ENCODE measurements at regions not wholly inside any gene's neighbourhood (a gene's known extent, or its start where the extent isn't known, plus 50 kb on each side); places are given as distances from the start of the nearest gene placed in this dataset.

DNA sequence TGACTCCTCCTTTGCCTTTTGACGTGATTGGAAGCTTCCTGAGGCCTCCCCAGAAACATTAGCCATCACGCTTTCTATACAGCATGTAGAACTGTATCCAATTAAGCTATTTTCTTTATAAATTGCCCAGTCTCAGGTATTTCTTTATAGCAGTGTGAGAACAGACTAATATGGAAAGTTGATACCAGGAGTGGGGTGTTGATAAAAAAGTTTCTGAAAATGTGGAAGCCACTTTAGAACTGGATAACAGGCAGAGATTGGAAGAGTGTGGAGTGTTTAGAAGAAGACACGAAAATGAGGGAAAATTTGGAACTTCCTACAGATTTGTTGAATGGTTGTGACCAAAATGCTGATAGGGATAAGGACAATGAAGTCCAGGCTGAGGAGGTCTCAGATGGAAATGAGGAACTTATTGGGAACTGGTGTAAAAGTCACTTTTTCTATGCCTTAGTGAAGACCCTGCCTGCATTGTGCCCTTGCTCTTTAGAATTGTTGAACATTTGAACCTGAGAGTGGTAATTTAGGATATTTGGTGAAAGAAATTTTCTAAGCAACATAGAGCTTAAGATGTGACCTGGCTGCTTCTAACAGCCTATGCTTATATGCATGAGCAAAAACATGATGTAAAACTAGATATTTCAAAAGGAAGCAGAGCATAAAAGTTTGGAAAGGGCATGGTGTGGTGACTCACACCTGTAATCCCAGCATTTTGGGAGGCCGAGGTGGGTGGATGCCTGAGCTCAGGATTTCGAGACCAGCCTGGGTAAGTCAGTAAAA lies 969.7 kb downstream of the DSC3 start:
- Histone ChIP-seq H3K4me3 (no peak overlapping the region), H3K27ac (no peak overlapping the region)
- DNase-seq (ENCODE audit: low spot score) = no peak
- TF ChIP-seq, protein P1, sequence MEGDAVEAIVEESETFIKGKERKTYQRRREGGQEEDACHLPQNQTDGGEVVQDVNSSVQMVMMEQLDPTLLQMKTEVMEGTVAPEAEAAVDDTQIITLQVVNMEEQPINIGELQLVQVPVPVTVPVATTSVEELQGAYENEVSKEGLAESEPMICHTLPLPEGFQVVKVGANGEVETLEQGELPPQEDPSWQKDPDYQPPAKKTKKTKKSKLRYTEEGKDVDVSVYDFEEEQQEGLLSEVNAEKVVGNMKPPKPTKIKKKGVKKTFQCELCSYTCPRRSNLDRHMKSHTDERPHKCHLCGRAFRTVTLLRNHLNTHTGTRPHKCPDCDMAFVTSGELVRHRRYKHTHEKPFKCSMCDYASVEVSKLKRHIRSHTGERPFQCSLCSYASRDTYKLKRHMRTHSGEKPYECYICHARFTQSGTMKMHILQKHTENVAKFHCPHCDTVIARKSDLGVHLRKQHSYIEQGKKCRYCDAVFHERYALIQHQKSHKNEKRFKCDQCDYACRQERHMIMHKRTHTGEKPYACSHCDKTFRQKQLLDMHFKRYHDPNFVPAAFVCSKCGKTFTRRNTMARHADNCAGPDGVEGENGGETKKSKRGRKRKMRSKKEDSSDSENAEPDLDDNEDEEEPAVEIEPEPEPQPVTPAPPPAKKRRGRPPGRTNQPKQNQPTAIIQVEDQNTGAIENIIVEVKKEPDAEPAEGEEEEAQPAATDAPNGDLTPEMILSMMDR (IDR thresholded peaks at IDR 0.05) = no peak

DNA sequence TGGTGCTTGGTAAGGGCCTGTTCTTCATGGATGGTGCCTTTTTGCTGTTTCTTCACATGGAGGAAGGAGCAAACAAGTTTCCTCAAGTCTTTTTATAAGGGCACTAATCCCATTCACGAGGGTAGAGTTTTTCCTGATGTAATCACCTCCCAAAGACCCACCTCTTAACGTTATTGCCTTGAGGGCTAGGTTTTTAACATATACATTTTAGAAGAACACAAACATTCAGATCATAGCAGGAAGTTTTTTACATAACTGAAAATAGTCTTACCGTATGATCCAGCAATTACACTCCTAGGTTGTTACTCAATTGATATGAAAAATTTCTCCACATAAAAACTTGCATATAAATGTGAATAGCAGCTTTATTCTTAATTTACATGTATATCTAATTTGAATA lies 976.3 kb downstream of the DSC3 start:
- H3K4me3 ChIP-seq = no peak overlapping the region
- H3K27ac ChIP-seq = no peak overlapping the region
- TF ChIP-seq, protein P1 (IDR thresholded peaks at IDR 0.05) = no peak
- DNase-seq (ENCODE audit: low spot score) = no peak

DNA sequence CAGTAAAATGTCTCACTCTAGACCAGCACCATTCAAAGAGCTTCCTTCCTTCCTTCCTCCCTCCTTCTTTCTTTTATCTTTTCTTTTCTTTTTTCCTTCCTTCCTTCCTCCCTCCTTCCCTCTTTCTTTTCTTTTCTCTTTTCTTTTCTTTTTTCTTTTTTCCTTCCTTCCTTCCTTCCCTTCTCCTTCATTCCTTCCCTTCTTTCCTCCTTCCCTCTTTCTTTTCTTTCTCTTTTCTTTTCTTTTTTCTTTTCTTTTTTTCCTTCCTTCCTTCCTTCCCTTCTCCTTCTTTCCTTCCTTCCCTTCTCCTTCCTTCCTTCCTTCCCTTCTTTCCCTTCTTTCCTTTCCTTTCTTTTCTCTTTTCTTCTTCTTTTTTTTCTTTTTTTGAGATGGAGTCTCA lies 985.1 kb downstream of the DSC3 start:
- TF ChIP-seq, protein P1 (IDR thresholded peaks at IDR 0.05) = no peak
- DNase-seq (ENCODE audit: low spot score) = no peak
- Histone ChIP-seq H3K4me3 (no peak overlapping the region), H3K27ac (no peak overlapping the region)

DNA sequence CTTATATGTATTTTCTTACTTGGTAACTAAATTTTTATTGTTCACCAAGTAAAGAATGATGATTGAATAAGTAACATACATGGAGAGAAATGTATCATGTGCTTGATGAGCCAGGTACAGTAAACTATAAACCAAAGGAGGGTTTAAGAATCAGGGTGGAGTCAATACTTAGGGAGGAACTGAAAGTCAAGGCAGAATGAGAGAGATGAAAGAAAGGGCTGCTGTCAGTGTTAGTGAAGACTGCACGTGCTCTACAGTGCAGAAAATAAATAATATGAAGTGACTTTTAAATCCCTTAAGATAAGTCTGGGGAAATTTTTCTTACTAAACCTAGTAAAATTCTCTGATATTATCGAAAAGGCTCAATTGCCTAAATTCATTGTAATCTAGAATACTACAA lies 986.0 kb downstream of the DSC3 start:
- TF ChIP-seq, protein P1 (IDR thresholded peaks at IDR 0.05) = no peak
- no peak overlapping the region for H3K27ac ChIP-seq
- H3K4me3 ChIP-seq = no peak overlapping the region
- no peak for DNase-seq (ENCODE audit: low spot score)

DNA sequence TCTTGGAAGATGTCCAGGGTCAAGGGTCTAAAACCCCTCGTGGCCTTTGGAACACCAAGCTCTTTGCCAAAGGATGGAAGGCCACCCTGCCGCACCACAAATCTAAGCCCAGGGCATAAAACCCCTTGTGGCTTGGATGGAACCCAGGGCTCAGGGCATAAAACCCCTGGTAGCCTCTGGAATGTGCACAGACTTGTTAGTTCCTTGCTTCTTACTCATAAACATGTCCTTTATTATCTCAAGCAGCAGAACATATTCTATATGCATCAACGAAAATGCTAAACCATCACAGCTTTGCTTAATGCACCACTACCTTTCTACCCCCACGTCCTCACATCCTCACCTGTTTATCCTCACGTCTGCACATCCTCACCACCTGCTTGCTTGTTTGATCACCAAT lies 998.0 kb downstream of the DSC3 start:
- Histone ChIP-seq H3K27ac (no peak overlapping the region), H3K4me3 (no peak overlapping the region)
- TF ChIP-seq, protein P1 (IDR thresholded peaks at IDR 0.05) = no peak
- DNase-seq (ENCODE audit: low spot score) = no peak

DNA sequence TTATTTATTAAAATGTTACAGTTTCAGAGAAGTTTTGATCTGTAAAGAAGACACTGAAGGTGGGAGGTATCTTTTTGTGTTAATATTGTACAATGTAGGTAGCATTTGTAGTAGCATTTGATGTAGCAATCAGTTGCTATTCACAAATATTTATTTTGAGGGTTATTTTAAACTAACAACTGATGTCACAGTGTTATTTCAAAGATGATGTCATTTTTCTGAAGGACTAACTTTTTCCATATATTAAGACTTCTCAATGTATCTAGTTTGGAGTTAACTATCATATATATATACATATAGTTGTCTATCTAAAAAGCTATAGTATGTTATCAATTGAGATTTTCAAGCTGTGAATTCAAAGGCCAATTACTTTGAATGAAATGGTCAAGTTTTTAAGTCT lies 1003.3 kb downstream of the DSC3 start:
- no peak overlapping the region for H3K27ac ChIP-seq
- TF ChIP-seq, protein P1 (IDR thresholded peaks at IDR 0.05) = no peak
- no peak overlapping the region for H3K4me3 ChIP-seq
- DNase-seq (ENCODE audit: low spot score) = no peak

DNA sequence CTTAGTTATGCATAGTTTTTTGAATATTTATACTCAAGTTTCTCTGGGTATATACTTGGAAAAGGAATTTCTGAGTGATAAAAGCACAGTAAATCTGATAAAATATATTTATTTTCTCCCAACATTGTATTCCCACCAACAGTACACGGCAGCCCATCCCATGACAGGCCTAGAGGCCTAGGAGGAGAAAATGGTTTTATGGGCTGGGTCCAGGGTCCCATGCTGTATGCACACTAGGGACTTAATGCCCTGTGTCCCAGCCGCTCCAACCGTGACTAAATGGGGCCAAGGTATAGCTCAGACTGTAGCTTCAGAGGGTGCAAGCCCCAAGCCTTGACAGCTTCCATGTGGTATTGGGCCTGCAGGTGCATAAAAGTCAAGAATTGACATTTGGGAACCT lies 1007.7 kb downstream of the DSC3 start:
- H3K27ac ChIP-seq = no peak overlapping the region
- no peak overlapping the region for H3K4me3 ChIP-seq
- DNase-seq (ENCODE audit: low spot score) = no peak
- TF ChIP-seq, protein P1 (IDR thresholded peaks at IDR 0.05) = no peak
